Suppressor macrophage (primary cell): ENCODE measurements at regions not wholly inside any gene's neighbourhood (a gene's known extent, or its start where the extent isn't known, plus 50 kb on each side); places are given as distances from the start of the nearest gene placed in this dataset.
A peak's percentile ranks its signal among the peaks of the same experiment; 100 is the strongest.

Experiments
- DNase-seq, 4 experiments: peaks; one replicate each; pipeline ENCODE4 v3.0.0-alpha.2; 2020 to 2022

GRCh38 chr14:66119606-66120231 is 366.5 kb upstream of the CCDC196 start:
- no peak for DNase-seq

GRCh38 chr14:66120402-66120801 is 365.8 kb upstream of the CCDC196 start:
- no peak for DNase-seq

DNA sequence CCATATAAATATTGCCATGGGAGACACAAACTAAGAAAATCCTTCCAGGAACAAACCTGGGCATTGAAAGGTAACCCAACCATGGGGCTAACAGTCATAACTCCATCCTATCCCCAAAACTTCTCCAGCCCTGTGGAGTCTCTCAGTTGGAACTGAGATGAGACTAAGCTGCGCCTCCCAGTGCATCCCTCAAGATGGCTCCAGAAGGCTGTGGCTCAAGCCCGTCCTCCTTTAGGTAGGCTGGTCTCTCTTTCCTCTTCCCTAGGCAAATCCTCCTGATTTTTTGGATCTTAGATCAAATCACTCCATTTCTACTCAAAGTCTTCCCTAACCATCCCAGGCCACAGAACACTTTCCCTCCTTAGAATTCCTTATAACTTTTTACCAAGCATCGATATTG is 364.3 kb upstream of the CCDC196 start:
- DNase-seq: no peak

DNA sequence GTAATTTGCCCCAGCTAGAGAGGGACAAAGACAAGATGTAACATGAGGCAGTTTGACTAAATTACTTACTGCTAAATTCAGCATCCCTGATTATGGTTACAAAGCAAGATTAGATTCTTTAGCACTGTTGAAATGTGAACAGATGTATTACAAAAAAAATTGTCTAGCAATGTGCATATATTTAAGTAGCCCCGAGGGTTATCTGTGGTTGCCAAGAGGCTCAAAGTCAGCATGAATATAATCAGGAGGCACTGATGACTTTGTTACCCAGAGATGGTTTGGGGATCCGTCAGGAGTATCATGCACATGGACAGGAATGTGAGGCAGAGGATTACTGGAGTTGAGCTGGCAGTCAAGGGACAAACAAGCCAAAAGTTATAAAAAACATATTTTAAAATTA is 356.9 kb upstream of the CCDC196 start:
- DNase-seq: no peak

DNA sequence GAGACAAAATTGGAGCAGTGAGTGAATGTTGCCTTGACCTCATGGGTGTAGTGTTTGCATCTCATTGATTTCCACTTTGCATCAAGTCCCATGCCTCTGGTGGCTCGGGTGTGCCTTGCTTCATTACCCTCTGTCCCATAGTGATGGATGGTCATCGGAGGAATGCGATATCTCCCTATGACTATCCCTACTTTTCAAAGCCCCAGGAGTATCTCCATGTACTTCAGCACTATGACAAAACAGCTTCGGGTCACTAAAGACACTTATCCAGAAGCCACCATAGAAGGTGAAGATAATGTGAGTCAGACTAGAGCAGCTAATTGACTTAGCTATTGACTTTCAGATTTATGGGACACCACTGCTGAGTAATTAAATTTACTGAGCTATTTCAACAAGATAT is 355.1 kb upstream of the CCDC196 start:
- no peak for DNase-seq

DNA sequence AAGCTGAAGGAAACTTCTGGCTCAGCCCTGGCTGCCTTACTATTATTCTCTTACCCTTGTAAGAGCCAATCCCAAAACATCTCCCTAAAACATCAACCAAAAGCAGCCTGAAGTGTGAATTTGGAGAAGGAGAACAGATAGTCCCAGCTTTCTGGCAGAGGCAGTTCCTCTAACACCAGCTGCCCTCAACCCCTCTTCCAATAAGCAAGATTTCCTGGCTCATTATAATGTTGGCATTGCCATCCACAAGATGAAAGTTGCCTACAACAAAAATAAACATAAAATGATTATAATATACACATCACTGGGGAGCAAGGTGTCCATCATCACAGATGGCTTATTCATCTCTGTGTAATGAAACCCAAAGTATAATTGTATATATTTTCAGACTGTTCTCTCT is 352.5 kb upstream of the CCDC196 start:
- DNase-seq: no peak

DNA sequence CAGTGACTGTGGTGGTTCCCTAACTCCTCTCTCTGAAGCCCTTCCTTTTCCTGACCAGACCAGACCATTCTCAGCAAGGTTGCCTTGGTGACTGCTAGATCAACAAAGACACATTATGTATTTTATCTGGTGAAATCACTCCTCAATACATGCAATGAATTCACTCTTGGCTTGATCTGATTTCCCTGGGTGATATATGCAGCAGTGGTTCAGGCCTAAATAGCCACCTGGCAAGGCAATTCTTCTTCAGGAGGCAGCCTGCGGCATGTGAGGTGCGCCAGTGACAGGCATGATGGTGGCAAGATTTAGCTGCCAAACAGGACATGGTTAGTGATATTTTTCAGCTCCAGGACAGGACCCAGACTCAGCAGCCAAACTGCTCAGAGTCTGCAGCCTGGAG is 350.3 kb upstream of the CCDC196 start:
- DNase-seq: no peak

DNA sequence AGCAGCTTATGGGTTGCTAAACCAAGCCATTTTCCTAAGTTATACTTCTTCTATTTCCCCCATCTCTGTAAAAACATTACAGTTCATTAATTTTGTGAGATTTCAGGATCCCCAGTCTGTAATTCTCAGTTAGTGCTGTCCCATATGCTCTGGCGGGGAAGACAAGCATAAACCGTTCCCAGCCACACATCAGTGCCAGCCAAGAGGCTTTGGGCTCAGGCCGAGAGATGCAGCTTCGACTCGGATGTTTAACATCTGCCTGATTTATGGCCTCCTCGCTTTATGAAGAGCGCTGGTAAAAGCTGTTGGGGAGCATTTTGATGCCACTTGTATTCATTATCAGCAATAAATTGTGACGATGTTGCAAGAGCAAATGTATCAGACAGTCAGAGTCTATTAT is 349.1 kb upstream of the CCDC196 start:
- no peak for DNase-seq

GRCh38 chr14:66139432-66139831 is 346.7 kb upstream of the CCDC196 start:
- no peak for DNase-seq

DNA sequence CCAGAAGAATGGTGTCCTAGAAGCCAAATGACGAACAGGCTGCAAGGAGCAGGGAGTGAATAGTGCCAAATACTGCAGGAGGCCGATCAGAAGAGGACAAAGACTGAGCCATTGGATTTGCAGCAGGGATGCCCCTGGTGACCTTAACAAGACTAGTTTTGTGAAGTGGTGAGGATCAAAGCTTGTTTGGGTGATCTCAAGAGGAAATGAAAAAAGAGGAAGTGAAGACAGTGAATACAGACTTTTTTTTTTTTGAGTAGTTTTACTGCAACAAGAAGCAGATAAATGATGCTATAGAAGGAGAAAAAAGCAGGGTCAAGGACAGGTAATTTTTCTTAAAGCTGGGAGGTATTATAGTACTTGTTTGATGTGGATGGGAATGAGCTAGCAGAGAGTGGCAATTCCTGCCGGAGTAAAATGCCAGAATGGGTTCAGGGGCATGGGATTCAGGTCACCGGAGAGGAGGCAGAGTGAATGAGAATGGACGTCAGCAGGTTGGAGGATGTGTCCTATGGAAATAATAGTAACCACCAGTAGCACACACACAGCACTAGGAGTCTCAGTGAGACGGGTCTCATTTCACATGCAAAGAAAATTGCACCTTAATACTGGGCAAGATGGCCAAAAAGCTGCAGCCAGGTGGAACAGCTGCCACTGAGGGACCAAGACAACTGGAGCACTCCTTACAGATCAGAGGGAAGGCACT is 345.8 kb upstream of the CCDC196 start:
- peak in 3 of 4 experiments; percentile 13 to 51 (median 46) for DNase-seq

- DNase-seq: no peak
Measured at GRCh38 chr14:66140963-66141362, 345.2 kb upstream of the CCDC196 start.

DNA sequence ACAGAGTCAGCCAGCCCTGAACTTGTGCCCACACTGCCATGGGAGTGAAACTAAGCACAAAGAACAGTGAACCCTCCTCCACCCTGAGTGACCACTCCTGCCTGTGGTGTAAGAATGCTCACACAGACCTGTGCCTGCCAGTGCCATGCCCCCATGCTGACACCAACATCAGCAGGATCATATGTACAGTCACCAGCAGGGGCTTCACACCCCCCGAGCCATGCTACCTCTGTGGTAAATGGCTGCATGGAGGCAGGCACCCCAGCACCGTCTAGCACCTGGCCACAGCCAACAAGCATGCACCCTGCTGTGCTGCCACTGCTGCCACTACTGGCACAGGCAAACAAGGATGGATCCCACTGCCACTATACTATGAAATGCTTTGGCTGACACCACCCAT is 344.4 kb upstream of the CCDC196 start:
- no peak for DNase-seq

GRCh38 chr14:66143387-66144112 is 342.6 kb upstream of the CCDC196 start:
- no peak for DNase-seq

- DNase-seq: no peak
Measured at GRCh38 chr14:66152302-66152701, 333.9 kb upstream of the CCDC196 start.

DNA sequence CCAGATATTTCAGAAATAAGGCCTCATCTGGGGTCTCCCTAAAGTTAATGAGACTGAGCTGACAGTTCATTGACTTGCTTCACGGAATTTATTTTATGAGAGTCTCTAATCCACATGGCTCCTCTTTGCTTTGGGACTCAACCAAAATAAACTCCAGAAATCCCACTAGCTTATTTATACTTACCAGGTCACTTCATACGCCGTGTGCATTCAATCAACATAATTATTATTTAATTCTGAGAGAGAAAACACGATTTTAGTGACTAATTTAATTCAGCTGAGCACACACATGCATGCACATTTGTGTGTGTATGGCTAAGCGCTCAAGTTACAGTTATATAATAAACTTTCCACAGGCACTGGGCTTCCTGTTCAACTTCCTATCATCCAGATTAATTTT is 333.4 kb upstream of the CCDC196 start:
- DNase-seq: no peak

DNA sequence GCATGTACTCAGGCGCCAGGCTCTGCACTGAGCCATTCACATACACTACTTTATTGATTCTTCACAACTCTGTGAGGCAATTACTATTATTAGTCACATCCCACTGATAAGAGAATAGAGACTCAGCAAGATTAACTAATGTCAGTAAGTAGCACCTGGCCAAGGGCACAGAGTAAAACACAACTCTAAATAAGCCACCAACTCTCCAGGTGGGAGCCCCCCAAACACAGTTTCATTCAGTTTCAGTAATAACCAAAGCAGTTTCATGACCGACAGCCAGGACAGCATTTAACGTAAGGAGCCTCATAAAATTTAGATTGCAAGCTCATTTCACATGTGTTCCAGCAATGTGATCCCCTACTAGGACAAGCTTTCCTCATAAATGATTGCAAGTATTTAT is 323.1 kb upstream of the CCDC196 start:
- no peak for DNase-seq

GRCh38 chr14:66165337-66165736 is 320.8 kb upstream of the CCDC196 start:
- DNase-seq: no peak

DNA sequence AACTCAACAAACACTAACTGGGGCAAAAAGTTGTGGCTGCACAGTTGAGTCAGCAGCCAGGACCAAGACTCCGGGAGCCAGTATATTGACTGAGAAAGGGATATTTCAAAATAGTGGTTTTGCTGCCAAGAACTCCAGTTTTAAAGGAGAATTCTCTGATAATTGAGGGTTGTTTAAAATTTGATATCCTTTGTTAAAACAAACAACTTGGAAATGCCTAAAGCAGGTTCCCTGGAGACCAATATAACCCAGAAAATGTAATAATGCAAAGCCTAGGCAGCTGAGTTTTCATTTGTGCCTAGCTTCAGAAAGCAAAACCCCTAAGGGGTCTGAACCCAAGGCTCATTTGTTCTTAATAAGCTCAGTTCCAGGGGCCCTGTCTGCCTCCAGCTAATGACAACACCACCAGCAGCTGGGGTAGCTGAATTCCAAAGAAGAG is 311.7 kb upstream of the CCDC196 start:
- DNase-seq: no peak

DNA sequence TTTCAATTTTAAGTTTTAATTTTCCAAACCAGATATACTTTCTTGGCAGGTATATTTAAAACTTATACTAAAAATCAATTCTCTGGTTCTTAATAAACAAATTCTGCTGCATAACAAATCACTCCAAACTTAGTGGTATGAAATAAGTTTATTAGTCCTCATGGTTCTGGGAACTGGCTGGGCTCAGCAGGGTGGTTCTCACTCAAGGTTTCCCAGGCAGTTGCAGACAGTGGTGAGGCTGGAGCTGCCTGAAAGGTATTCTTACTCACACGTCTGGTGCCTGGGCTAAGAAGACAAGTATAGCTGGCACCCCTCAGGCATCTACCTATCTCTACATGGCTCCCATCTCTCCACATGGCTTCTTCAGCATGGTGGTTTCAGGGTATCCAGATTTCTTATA is 308.2 kb upstream of the CCDC196 start:
- no peak for DNase-seq

GRCh38 chr14:66196670-66197069 is 289.5 kb upstream of the CCDC196 start:
- no peak for DNase-seq

DNA sequence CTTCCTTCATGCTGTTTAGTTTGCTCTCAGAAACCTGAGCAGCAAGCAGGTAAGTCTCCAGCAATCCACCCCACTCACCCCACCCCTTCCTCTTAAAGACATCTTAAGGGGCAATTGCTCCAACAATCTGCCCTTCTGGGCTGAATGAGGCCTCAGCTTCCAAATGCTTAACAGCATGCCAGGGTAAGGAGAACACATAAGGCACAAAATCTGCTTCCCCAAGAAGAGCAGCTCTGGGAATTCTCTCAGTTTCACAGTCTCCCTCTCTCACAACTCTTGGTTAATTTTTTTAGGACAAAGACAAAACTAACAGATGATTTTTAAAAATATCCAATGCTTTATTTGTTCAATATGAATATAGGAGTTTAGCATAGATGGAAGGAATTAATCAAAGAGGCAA is 288.9 kb upstream of the CCDC196 start:
- no peak for DNase-seq

GRCh38 chr14:66206554-66206953 is 279.6 kb upstream of the CCDC196 start:
- DNase-seq: no peak

- DNase-seq: no peak
Measured at GRCh38 chr14:66216763-66217162, 269.4 kb upstream of the CCDC196 start.

GRCh38 chr14:66219886-66220285 is 266.3 kb upstream of the CCDC196 start:
- no peak for DNase-seq
